Endodermal cell (in vitro differentiated cells): ENCODE measurements at regions not wholly inside any gene's neighbourhood (a gene's known extent, or its start where the extent isn't known, plus 50 kb on each side); places are given as distances from the start of the nearest gene placed in this dataset.

Source experiments
- DNase-seq: peaks from one replicate; pipeline ENCODE4 v3.0.0-alpha.2; 2017
- H3K27ac ChIP-seq: 2 replicates; pipeline ENCODE4 v1.5.1; 2013; ENCODE audit warnings: mild to moderate bottlenecking, low read depth, low read length, moderate library complexity
- H3K27me3 ChIP-seq: 2 replicates; pipeline ENCODE4 v1.6.1; 2013; ENCODE audit warnings: mild to moderate bottlenecking, low read length, moderate library complexity; ENCODE audit not compliant: insufficient read depth, control insufficient read depth, poor library complexity, severe bottlenecking
- H3K36me3 ChIP-seq: 2 replicates; pipeline ENCODE4 v1.7.0; 2013; ENCODE audit warnings: mild to moderate bottlenecking, low read length, moderate library complexity; ENCODE audit not compliant: control insufficient read depth, insufficient read depth
- H3K4me1 ChIP-seq: one replicate; pipeline ENCODE4 v1.7.0; 2013; ENCODE audit warnings: low read length; ENCODE audit not compliant: control insufficient read depth, insufficient read depth
- H3K4me3 ChIP-seq: 2 replicates; pipeline ENCODE4 v1.5.1; 2013; ENCODE audit warnings: mild to moderate bottlenecking, low read length, moderate library complexity
- H3K9ac ChIP-seq: 2 replicates; pipeline ENCODE4 v1.6.1; 2013; ENCODE audit warnings: mild to moderate bottlenecking, low read length, moderate library complexity; ENCODE audit not compliant: poor library complexity, severe bottlenecking; ENCODE audit errors: extremely low read depth
- H3K9me3 ChIP-seq: 2 replicates; pipeline ENCODE4 v1.6.1; 2013; ENCODE audit warnings: mild to moderate bottlenecking, low read length, moderate library complexity; ENCODE audit not compliant: control insufficient read depth
- H3K27ac Mint-ChIP-seq: 2 replicates; pipeline ENCODE4 v1.8.0; 2020; ENCODE audit warnings: mixed read lengths
- H3K27me3 Mint-ChIP-seq: 2 replicates; pipeline ENCODE4 v1.8.0; 2021; ENCODE audit warnings: mild to moderate bottlenecking, mixed read lengths; ENCODE audit not compliant: insufficient read depth
- H3K36me3 Mint-ChIP-seq: 2 replicates; pipeline ENCODE4 v1.8.0; 2020; ENCODE audit warnings: low read depth, mixed read lengths
- H3K4me1 Mint-ChIP-seq: 2 replicates; pipeline ENCODE4 v1.8.0; 2020; ENCODE audit warnings: mixed read lengths
- H3K4me3 Mint-ChIP-seq: 2 replicates; pipeline ENCODE4 v1.8.0; 2020; ENCODE audit warnings: mild to moderate bottlenecking, moderate library complexity, mixed read lengths
- H3K9me3 Mint-ChIP-seq: 2 replicates; pipeline ENCODE4 v1.8.0; 2020; ENCODE audit warnings: mild to moderate bottlenecking, mixed read lengths
- CTCF ChIP-seq: fragments of 200-600 bp; sonication (generic); conservative IDR thresholded peaks from 2 replicates; pipeline ENCODE4 v1.5.0; 2021; ENCODE audit warnings: antibody characterized with exemption, mild to moderate bottlenecking
- WGBS, 2 experiments: methylation state at CpG; one replicate each; pipeline versions ENCODE4 v1.1.5 to v1.1.7; 2013; ENCODE audit warnings: missing lambda C conversion rate in 2 of 2, mixed read lengths in 1 of 2; ENCODE audit not compliant: insufficient coverage in 1 of 2, insufficient read length in 1 of 2; 5-methylcytosine and 5-hydroxymethylcytosine counted together

- Histone ChIP-seq H3K36me3 (no peaks in the 10 kb centered on the region), H3K4me3 (no peak overlapping the region), H3K27me3 (no peaks in the 10 kb centered on the region), H3K9me3 (peaks cover 49% of the 10 kb centered on the region), H3K27ac (no peak overlapping the region), H3K9ac (no peak overlapping the region), H3K4me1 (no peaks in the 10 kb centered on the region)
- H3K27me3 Mint-ChIP-seq, result no peaks in the 10 kb centered on the region
- WGBS, 2 experiments, result 58 to 84% methylated on average over 2 to 3 of the region's 3 CpGs
- no peaks in the 10 kb centered on the region for H3K36me3 Mint-ChIP-seq
- H3K4me3 Mint-ChIP-seq, result no peak overlapping the region
- no peak for DNase-seq
- peak; percentile 62 for TF ChIP-seq CTCF
- H3K27ac Mint-ChIP-seq, result no peak overlapping the region
- H3K9me3 Mint-ChIP-seq, result no peaks in the 10 kb centered on the region
- H3K4me1 Mint-ChIP-seq, result no peaks in the 10 kb centered on the region
Measured at GRCh38 chr18:71075147-71075546, 786.3 kb downstream of the SOCS6 start.

GRCh38 chr18:71068338-71068737 is 779.5 kb downstream of the SOCS6 start:
- no peaks in the 10 kb centered on the region for H3K36me3 Mint-ChIP-seq
- Histone ChIP-seq H3K4me1 (no peaks in the 10 kb centered on the region), H3K9ac (no peak overlapping the region), H3K36me3 (no peaks in the 10 kb centered on the region), H3K9me3 (peaks cover 35% of the 10 kb centered on the region), H3K27me3 (no peaks in the 10 kb centered on the region), H3K4me3 (no peak overlapping the region), H3K27ac (no peak overlapping the region)
- DNase-seq, result no peak
- no peak overlapping the region for H3K27ac Mint-ChIP-seq
- TF ChIP-seq CTCF, result no peak
- 57 to 61% methylated on average over 5 to 6 of the region's 6 CpGs for WGBS, 2 experiments
- H3K9me3 Mint-ChIP-seq, result no peaks in the 10 kb centered on the region
- H3K4me1 Mint-ChIP-seq, result no peaks in the 10 kb centered on the region
- no peak overlapping the region for H3K4me3 Mint-ChIP-seq
- H3K27me3 Mint-ChIP-seq, result no peaks in the 10 kb centered on the region

GRCh38 chr18:71049893-71050292 is 761.0 kb downstream of the SOCS6 start:
- WGBS, 2 experiments, result 78% methylated on average over 1 of the region's 1 CpG; no CpG with 5 or more reads in 1 of the 2 experiments

More at GRCh38 chr18:71049893-71050292, 761.0 kb downstream of the SOCS6 start:
- Histone ChIP-seq H3K27me3 (no peaks in the 10 kb centered on the region), H3K27ac (no peak overlapping the region), H3K4me3 (no peak overlapping the region), H3K4me1 (no peaks in the 10 kb centered on the region), H3K36me3 (no peaks in the 10 kb centered on the region), H3K9me3 (peaks cover 51% of the 10 kb centered on the region), H3K9ac (no peak overlapping the region)
- TF ChIP-seq CTCF, result no peak
- H3K27me3 Mint-ChIP-seq, result no peaks in the 10 kb centered on the region
- no peaks in the 10 kb centered on the region for H3K9me3 Mint-ChIP-seq
- DNase-seq, result no peak
- no peak overlapping the region for H3K4me3 Mint-ChIP-seq
- H3K36me3 Mint-ChIP-seq, result no peaks in the 10 kb centered on the region
- H3K27ac Mint-ChIP-seq, result no peak overlapping the region
- H3K4me1 Mint-ChIP-seq, result no peaks in the 10 kb centered on the region
